ENCODE measurements at regions not wholly inside any gene's neighbourhood (a gene's known extent, or its start where the extent isn't known, plus 50 kb on each side); places are given as distances from the start of the nearest gene placed in this dataset.
A peak's percentile ranks its signal among the peaks of the same experiment; 100 is the strongest.

GRCh38 chr6:95318137-95318536, 259.2 kb upstream of the MANEA start:
- no peaks in the 10 kb centered on the region for H3K36me3 ChIP-seq
- H3K4me3 ChIP-seq = no peak overlapping the region
- H3K27me3 ChIP-seq = no peaks in the 10 kb centered on the region
- H3K4me1 ChIP-seq = no peaks in the 10 kb centered on the region
- no peak for DNase-seq
- H3K9me3 ChIP-seq (replicated peaks) = no peaks in the 10 kb centered on the region; the same call in 1 of the 2 replicates
- no peak overlapping the region for H3K27ac ChIP-seq

- H3K4me1 ChIP-seq = no peaks in the 10 kb centered on the region
- no peaks in the 10 kb centered on the region for H3K36me3 ChIP-seq
- H3K9me3 ChIP-seq (replicated peaks) = no peaks in the 10 kb centered on the region; the same call in 1 of the 2 replicates
- H3K27ac ChIP-seq = no peak overlapping the region
- H3K27me3 ChIP-seq = no peaks in the 10 kb centered on the region
- H3K4me3 ChIP-seq = no peak overlapping the region
- peak in 1 of 2 experiments; percentile 5 for DNase-seq
Measured at GRCh38 chr6:95321126-95321525, 256.2 kb upstream of the MANEA start.

GRCh38 chr6:95325916-95326315, 251.4 kb upstream of the MANEA start:
- Histone ChIP-seq H3K9me3 (replicated peaks) (no peaks in the 10 kb centered on the region; the same call in 1 of the 2 replicates), H3K27me3 (no peaks in the 10 kb centered on the region), H3K36me3 (no peaks in the 10 kb centered on the region), H3K4me3 (no peak overlapping the region), H3K27ac (no peak overlapping the region), H3K4me1 (peaks cover 4% of the 10 kb centered on the region)
- DNase-seq = no peak

GRCh38 chr6:95328231-95328630, 249.1 kb upstream of the MANEA start:
- H3K27ac ChIP-seq = no peak overlapping the region
- H3K9me3 ChIP-seq (replicated peaks) = no peaks in the 10 kb centered on the region
- H3K36me3 ChIP-seq = no peaks in the 10 kb centered on the region
- H3K4me1 ChIP-seq = peaks cover 10% of the 10 kb centered on the region
- H3K4me3 ChIP-seq = no peak overlapping the region
- H3K27me3 ChIP-seq = no peaks in the 10 kb centered on the region
- DNase-seq = no peak

GRCh38 chr6:95352064-95352795, 225.1 kb upstream of the MANEA start:
- DNase-seq = peak in 1 of 2 experiments; percentile 18
- no peaks in the 10 kb centered on the region for H3K27me3 ChIP-seq
- H3K27ac ChIP-seq = no peak overlapping the region
- no peaks in the 10 kb centered on the region for H3K36me3 ChIP-seq
- H3K9me3 ChIP-seq (replicated peaks) = no peaks in the 10 kb centered on the region
- no peaks in the 10 kb centered on the region; the same call in 1 of the 2 replicates for H3K4me1 ChIP-seq
- no peak overlapping the region for H3K4me3 ChIP-seq

- no peaks in the 10 kb centered on the region for H3K9me3 ChIP-seq (replicated peaks)
- H3K27ac ChIP-seq = no peak overlapping the region
- no peak overlapping the region for H3K4me3 ChIP-seq
- no peak for DNase-seq
- H3K27me3 ChIP-seq = no peaks in the 10 kb centered on the region
- H3K36me3 ChIP-seq = no peaks in the 10 kb centered on the region
- H3K4me1 ChIP-seq = no peaks in the 10 kb centered on the region
Measured at GRCh38 chr6:95354551-95354950, 222.8 kb upstream of the MANEA start.

- Histone ChIP-seq H3K27me3 (no peaks in the 10 kb centered on the region), H3K36me3 (no peaks in the 10 kb centered on the region), H3K27ac (no peak overlapping the region), H3K4me3 (no peak overlapping the region), H3K9me3 (replicated peaks) (no peaks in the 10 kb centered on the region), H3K4me1 (no peaks in the 10 kb centered on the region)
- no peak for DNase-seq
Measured at GRCh38 chr6:95357380-95358020, 219.8 kb upstream of the MANEA start.

- H3K36me3 ChIP-seq = no peaks in the 10 kb centered on the region
- no peaks in the 10 kb centered on the region for H3K9me3 ChIP-seq (replicated peaks)
- H3K4me1 ChIP-seq = no peaks in the 10 kb centered on the region
- H3K27ac ChIP-seq = no peak overlapping the region
- H3K4me3 ChIP-seq = no peak overlapping the region
- H3K27me3 ChIP-seq = no peaks in the 10 kb centered on the region
- peak in 1 of 2 experiments; percentile 54 for DNase-seq
Measured at GRCh38 chr6:95364016-95364604, 213.2 kb upstream of the MANEA start.

GRCh38 chr6:95365454-95365853, 211.9 kb upstream of the MANEA start:
- H3K36me3 ChIP-seq = no peaks in the 10 kb centered on the region
- H3K27ac ChIP-seq = no peak overlapping the region
- no peak for DNase-seq
- no peak overlapping the region for H3K4me3 ChIP-seq
- no peaks in the 10 kb centered on the region for H3K4me1 ChIP-seq
- no peaks in the 10 kb centered on the region for H3K27me3 ChIP-seq
- H3K9me3 ChIP-seq (replicated peaks) = no peaks in the 10 kb centered on the region

GRCh38 chr6:95366414-95366813, 210.9 kb upstream of the MANEA start:
- H3K36me3 ChIP-seq = no peaks in the 10 kb centered on the region
- H3K4me1 ChIP-seq = no peaks in the 10 kb centered on the region
- no peak overlapping the region for H3K27ac ChIP-seq
- no peak for DNase-seq
- no peak overlapping the region for H3K4me3 ChIP-seq
- H3K9me3 ChIP-seq (replicated peaks) = no peaks in the 10 kb centered on the region
- H3K27me3 ChIP-seq = no peaks in the 10 kb centered on the region

- no peak for DNase-seq
- Histone ChIP-seq H3K4me3 (no peak overlapping the region), H3K36me3 (no peaks in the 10 kb centered on the region), H3K27me3 (no peaks in the 10 kb centered on the region), H3K27ac (no peak overlapping the region), H3K9me3 (replicated peaks) (no peaks in the 10 kb centered on the region), H3K4me1 (no peaks in the 10 kb centered on the region)
Measured at GRCh38 chr6:95383878-95384277, 193.5 kb upstream of the MANEA start.

- H3K4me3 ChIP-seq = no peak overlapping the region
- H3K9me3 ChIP-seq (replicated peaks) = no peaks in the 10 kb centered on the region
- no peak for DNase-seq
- H3K27ac ChIP-seq = no peak overlapping the region
- no peaks in the 10 kb centered on the region for H3K4me1 ChIP-seq
- H3K36me3 ChIP-seq = no peaks in the 10 kb centered on the region
- no peaks in the 10 kb centered on the region for H3K27me3 ChIP-seq
Measured at GRCh38 chr6:95384988-95385387, 192.3 kb upstream of the MANEA start.

GRCh38 chr6:95387845-95388244, 189.5 kb upstream of the MANEA start:
- Histone ChIP-seq H3K4me3 (no peak overlapping the region), H3K4me1 (no peaks in the 10 kb centered on the region), H3K27ac (no peak overlapping the region), H3K27me3 (no peaks in the 10 kb centered on the region), H3K9me3 (replicated peaks) (no peaks in the 10 kb centered on the region), H3K36me3 (no peaks in the 10 kb centered on the region)
- DNase-seq = no peak

- Histone ChIP-seq H3K4me3 (no peak overlapping the region), H3K27me3 (no peaks in the 10 kb centered on the region), H3K36me3 (no peaks in the 10 kb centered on the region), H3K9me3 (replicated peaks) (no peaks in the 10 kb centered on the region), H3K4me1 (no peaks in the 10 kb centered on the region), H3K27ac (no peak overlapping the region)
- DNase-seq = peak in 1 of 2 experiments; percentile 6
Measured at GRCh38 chr6:95404777-95405176, 172.6 kb upstream of the MANEA start.

- H3K36me3 ChIP-seq = no peaks in the 10 kb centered on the region
- H3K27me3 ChIP-seq = no peaks in the 10 kb centered on the region
- no peaks in the 10 kb centered on the region for H3K4me1 ChIP-seq
- H3K27ac ChIP-seq = no peak overlapping the region
- DNase-seq = no peak
- H3K9me3 ChIP-seq (replicated peaks) = no peaks in the 10 kb centered on the region
- no peak overlapping the region for H3K4me3 ChIP-seq
Measured at GRCh38 chr6:95408111-95408510, 169.2 kb upstream of the MANEA start.
